HG03066 (cell line): ENCODE measurements at regions not wholly inside any gene's neighbourhood (a gene's known extent, or its start where the extent isn't known, plus 50 kb on each side); places are given as distances from the start of the nearest gene placed in this dataset.
"Not testable (repeated sequence)": the region's sequence is repeated elsewhere in the genome, so short reads cannot be mapped to it uniquely, and the experiment has no call there.

ENCODE experiments used
- ATAC-seq: cut with Tn5 transposase; IDR thresholded peaks from one replicate; pipeline ENCODE4 v1.9.1; 2021; ENCODE audit warnings: low read depth; ENCODE audit not compliant: unreplicated experiment

DNA sequence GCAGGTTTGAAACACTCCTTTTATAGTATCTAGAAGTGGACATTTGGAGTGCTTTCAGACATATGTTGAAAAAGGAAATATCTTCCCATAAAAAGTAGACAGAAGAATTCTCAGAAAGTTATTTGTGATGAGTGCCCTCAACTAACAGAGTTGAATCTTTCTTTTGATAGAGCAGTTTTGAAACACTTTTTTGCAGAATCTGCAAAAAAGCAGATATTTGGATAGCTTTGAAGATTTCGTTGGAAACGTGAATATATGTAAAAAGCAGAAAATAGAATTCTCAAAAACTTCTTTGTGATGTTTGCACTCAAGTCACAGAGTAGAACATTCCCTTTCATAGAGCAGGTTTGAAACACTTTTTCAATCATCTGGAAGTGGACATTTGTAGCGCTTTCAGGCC is 676.4 kb upstream of the ZNF337 start:
- not testable (repeated sequence) for ATAC-seq

DNA sequence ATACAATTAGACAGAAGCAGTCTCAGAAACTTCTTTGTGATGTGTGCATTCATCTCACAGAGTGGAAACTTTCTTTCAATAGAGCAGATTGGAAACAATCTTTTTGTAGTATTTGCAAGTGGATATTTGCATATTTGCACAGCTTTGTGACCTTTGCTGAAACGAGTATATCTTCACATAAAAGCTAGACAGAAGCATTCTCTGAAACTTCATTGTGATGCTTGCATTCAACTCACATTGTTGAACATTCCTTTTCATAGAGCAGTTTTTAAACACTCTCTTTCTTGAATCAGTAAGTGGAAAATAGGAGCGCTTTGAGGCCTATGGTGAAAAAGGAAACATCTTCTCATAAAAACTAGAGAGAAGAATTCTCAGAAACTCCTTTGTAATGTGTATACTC is 657.9 kb upstream of the ZNF337 start:
- ATAC-seq, result no peak

DNA sequence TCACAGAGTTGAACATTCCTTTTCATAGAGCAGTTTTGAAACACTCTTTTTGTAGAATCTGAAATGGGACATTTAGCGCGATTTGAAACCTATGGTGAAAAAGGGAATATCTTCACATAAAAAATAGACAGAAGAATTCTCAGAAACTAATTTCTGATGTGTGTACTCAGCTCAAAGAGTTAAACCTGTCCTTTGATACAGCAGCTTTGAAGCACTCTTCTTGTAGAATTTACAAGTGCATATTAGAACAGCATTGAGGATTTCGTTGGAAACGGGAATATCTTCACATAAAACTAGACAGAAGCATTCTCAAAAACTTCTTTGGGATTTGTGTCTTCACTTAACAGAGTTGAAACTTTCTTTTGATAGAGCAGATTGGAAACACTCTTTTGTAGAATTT is 650.7 kb upstream of the ZNF337 start:
- no peak for ATAC-seq

DNA sequence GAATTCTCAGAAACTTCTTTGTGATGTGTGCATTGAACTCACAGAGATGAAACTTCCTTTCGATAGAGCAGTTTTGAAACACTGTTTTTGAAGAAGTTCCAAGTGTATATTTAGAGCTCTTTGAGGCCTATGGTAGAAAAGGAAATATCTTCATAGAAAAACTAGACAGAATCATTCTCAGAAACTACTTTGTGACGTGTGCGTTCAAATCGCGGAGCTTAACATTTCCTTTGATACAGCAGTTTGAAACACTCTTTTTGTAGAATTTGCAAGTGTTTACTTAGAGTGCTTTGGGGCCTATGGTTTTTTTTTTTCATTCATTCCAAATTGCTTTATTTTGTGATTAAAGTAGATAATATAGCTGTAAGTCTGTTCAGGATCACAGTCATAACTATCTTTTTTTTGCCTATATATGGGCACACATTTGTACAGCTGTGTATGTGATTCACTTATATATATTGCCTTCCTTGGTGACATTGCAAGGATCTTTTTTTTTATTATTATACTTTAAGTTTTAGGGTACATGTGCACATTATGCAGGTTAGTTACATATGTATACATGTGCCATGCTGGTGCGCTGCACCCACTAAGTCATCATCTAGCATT is 643.9 kb upstream of the ZNF337 start:
- not testable (repeated sequence) for ATAC-seq

DNA sequence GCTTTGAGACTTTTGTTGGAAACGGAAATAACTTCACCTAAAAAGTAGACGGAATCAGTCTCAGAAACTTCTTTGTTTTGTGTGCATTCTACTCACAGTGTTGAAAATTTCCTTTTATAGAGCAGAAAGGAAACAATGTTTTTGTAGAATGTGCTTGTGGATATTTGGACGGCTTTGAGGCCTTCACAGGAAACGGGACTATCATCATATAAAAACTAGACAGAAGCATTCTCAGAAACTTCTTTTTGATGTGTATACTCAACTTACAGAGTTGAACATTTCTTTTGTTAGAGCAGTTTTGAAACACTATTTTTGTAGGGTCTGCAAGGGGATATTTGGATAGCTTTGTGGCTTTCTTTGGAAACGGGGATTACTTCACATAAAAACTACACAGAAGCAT is 627.5 kb upstream of the ZNF337 start:
- no peak for ATAC-seq

DNA sequence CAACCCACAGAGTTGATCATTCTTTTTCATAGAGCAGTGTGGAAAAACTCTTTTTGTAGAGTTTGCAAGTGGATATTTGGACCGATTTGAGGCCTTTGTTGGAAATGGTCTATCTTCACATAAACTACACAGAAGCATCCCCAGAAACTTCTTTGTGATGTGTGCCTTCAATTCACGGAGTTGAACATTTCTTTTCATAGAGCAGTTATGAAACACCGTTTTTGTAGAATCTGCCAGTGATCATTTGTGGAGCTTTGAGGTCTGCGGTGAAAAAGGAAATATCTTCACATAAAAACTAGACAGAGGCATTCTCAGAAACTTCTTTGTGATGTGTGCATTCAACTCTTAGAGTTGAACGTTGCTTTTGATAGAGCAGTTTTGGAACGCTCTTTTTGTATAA is 618.4 kb upstream of the ZNF337 start:
- ATAC-seq, result no peak

DNA sequence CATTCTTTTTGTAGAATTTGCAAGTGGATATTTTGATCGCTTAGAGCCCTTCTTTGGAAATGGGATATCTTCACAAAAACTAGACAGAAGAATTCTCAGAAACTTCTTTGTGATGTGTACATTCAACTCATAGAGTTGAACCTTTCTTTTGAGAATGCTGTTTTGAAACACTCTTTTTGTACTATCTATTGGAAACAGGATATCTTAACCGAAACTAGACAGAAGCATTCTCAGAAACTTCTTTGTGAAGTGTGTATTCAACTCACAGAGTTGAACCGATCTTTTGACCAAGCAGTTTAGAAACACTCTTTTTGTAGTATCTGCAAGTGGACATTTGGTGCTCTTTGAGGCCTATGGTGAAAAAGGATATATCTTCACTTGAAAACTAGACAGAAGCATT is 613.1 kb upstream of the ZNF337 start:
- ATAC-seq, result not testable (repeated sequence)

DNA sequence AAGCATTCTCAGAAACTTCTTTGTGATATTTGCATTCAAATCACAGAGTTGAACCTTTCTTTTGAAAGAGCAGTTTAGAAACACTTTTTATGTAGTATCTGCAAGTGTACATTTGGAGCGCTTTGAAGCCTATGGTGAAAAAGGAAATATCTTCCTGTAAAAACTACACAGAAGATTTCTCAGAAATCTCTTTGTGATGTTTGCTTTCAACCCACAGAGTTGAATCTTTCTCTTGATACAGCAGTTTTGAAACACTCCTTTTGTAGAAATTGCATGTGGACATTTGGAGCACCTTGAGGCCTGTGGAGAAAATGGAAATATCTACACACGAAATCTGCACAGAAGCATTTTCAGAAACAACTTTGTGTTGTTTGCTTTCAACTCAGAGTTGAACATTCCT is 612.3 kb upstream of the ZNF337 start:
- ATAC-seq, result no peak

DNA sequence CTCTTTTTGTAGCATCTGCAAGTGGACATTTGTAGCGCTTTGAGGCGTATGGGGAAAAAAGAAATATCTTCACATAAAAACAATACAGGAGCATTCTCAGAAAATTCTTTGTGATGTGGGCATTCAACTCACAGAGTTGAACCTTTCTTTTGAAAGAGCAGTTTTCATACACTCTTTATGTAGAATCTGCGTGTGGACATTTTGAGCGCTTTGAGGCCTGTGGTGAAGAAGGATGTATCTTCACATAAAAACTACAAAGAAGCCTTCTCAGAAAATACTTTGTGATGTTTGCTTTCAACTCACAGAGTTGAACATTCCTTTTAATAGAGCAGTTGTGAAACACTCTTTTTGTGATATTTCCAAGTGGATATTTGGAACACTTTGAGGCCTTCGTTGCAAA is 598.4 kb upstream of the ZNF337 start:
- ATAC-seq, result no peak

DNA sequence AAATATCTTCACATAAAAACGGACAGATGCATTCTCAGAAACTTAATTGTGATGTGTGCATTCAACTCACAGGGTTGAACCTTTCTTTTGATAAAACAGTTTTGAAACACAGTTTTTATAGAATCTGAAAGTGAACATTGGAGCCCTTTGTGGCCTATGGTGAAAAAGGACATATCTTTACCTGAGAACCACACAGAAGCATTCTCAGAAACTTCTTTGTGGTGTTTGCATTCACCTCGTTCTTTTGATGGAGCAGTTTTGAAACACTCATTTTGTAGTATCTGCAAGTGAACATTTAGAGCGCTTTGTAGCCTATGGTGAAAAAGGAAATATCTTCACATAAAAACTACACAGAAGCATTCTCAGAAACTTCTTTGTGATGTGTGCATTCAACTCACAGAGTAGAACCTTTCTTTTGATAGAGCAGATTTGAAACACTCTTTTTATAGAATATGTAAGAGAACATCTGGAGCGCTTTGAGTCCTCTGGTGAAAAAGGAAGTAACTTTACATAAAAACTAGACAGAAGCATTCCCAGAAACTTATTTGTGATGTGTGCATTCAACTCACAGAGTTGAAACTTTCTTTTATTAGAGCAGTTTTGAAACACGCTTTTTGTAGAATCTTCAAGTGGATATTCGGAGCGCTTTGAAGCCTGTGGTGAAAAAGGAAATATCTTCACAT is 591.9 kb upstream of the ZNF337 start:
- not testable (repeated sequence) for ATAC-seq

DNA sequence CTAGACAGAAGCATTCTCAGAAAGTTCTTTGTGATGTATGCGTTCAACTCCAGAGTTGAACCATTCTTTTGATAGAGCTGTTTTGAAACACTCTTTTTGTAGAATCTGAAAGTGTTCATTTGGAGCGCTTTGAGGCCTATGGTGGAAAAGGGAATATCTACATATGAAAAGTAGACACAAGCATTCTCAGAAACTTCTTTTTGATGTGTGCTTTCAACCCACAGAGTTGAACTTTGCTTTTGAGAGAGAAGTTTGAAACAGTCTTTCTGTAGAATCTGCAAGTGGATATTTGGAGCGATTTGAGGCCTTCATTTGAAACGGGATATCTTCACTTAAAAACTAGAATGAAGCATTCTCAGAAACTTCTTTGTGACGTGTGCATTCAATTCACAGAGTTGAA is 582.6 kb upstream of the ZNF337 start:
- no peak for ATAC-seq

DNA sequence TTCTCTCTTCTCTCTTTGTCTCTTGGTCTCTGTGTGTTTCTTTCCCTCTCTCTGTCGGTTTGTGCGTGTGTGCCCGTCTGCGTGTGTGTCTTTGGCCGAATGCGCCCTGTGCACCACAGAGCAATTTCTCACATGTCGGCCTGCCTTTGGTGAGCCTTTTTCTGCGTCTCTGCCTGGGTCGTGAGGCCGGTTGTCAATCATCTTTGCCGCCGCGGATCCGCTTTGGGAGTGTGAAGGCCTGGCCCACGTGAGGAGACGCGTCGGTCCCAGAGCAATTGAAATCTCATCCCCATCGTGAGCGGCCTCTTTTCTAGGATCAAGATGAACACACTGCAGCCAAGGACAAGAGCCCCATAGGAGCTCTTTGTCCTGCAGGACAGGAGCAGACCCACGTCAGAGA is 580.7 kb upstream of the ZNF337 start:
- no peak for ATAC-seq

DNA sequence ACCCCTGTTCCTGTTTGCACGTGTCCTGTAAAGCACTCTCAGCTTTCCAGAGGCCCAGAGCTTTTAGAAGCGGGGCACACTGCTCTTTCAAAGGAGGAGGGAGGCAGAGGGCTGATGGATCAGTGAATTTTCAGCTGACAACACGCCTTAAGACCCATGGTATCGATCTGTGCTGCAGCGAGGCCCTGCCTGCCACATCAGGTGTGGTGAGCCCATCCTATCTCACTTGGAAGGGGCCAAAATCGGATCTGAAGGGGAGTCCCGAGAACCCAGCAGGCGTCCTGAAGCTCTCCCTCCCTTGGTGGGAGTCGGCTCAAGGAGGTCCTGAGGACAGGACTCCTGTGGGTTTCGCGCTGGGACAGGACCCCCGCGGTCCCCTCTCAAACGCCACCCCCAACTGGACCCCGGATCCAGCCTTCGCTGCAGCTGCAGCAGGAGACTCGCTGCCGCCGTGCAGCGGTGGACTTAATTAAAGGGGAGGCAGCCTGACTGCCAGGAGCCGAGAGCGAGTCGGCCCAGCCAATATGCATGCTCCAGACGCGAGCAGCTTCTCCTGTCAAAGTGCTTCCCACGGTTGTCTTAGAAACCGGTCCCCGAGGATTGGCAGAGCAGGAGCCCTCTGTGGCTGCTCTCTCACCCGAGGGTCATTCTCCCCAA is 580.0 kb upstream of the ZNF337 start:
- ATAC-seq, result no peak

DNA sequence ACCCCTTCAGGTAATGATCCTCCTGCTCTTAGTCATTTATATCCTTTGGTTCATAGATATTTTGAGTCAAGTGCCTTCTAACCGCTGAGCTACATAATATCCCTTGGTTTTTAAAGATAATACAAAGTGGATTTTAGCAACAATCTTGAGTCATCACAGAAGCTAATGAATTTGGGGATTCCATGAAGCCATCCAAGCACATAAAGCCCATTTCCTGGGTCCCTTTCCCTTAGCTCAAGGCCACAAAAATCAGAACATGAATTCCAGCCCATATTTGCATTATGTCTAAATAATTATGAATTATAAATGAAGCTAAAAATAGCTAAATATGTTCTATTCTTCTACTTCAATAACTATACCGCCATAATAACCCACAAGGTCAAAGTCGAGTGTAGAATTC is 572.1 kb upstream of the ZNF337 start:
- ATAC-seq, result not testable (repeated sequence)

DNA sequence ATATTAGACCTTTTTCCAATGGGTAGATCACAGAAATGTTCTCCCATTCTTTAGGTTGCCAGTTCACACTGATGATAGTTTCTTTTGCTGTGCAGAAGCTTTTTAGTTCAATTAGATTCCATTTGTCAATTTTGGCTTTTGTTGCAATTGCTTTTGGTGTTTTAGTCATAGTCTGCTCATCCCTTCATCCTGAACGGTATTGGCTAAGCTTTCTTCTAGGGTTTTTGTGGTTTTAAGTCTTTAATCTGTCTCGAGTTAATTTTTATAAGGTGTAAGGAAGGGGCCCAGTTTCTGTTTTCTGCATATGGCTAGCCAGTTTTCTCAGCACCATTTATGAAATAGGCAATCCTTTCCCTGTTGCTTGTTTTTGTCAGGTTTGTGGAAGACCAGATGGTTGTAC is 564.3 kb upstream of the ZNF337 start:
- not testable (repeated sequence) for ATAC-seq

DNA sequence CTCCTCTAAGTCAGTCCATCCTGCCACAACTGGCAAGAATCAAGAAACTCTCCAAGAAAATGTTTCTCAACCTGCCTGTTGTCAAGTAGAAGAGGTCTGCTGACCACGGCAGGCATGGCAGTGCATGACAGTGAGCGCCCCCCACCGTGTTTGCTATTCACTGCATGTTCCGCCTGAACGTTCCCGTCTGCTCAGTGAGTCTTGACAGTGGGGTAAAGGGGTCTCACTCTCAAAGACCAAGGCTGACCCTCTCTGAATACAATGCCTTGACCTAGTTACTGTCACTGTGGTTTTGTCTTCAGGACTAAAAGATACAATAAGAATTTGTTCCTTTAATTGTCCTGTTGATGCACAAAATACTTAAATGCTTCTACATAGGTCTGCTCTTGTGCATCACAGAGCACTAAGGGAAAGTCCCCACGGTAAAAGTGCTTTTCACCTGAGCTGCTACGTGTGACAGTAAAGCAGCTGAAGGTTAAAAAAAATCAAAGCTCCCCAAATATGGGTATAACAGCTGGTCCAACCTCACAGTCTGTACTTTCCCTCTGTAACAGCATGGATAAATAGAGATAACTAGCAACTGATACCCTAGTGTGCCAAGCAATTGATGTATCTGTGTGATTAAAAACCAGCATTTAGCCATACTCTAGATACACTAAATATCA is 555.8 kb upstream of the ZNF337 start:
- not testable (repeated sequence) for ATAC-seq

DNA sequence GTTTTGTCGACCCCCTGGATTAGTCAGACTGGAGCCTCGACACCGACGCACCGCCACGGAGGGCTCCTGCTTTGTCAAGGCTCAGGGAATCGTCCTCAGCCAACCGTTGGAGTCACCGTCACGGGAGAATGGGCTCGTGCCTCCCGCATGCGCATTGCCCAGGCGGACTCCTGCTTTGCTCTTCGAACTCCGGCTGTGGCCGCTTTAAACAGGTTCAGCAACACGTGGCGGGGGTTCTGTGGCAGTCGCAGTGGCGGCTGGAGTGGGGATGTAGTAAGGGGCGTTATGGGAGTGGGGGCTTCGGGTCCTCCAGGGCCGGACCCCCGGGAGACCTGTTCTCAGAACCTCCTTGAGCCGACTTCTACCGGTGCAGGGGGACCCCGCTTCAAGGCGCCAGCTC is 554.7 kb upstream of the ZNF337 start:
- not testable (repeated sequence) for ATAC-seq

DNA sequence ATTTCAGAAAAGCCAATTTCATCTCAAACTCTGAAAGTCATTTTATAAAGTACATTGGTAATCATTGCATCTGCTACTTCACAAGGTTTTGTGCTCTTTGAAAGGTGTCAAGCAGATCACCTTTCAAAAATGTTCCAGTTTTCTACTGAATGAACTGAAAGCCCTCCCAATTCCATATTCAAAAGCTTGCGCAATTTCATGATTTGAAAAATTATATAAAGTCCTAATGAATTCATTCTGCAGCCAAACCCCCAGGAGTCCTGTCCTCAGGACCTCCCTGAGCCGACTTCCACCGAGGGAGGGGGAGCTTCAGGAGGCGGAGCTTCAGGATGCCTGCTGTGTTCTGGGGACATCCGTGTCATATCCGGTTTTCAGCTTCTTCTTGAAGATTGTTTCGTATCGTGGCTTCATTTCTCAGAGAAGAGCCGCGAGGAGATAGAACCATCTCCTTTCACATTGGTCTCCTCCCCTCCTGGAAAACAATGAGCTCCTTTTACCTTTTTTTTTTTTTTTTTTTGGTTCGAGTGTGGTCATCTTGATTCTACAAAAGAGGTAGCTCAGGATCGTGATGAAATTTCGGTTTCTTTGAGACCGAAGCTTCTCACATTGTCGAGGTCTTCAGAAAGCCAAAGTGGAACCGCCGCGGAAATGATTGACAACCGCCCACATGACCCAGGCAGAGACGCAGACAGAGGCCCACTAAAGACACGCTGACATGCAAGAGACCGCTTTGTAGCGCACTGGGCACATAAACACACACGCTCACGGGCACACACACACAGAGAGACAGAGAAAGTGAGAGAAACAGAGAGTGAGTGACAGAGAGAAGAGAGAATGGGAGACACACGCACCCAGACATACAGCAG is 553.8 kb upstream of the ZNF337 start:
- not testable (repeated sequence) for ATAC-seq

DNA sequence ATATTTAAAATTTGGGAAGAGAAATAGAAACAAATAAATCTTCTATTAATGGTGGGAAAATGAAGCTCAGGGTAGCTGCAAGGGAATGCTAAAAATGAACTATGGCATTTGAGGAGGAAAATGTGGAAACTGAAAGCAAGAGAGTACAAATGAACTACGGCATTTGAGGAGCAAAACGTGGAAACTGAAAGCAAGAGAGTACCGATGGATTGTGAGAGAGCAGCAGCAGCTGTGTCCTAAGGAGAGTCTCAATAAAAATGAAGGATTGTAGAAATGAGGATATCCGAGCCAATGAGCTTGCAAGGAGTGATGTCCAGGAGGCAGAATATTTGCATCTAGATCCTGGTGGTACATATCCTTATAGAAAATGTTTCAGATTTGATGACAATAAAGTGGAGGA is 547.1 kb upstream of the ZNF337 start:
- ATAC-seq, result no peak

DNA sequence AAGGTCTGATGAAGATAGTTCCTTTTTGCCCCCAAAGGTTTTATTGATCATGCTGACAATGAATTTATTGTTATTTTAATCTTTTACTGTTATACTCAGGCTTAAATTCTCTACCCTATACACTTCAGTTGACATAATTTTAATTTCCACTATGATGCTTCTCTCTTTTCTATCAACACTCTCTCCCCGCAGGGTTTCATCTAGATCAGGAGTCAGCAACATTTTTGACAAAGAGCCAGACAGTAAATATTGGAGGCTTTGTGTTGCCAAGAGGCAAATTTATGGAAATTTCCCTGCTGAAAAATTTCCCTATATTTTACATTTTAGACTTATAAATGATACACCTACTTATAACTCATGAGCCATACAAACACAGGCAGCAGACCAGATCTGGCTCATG is 524.0 kb upstream of the ZNF337 start:
- ATAC-seq, result not testable (repeated sequence)

DNA sequence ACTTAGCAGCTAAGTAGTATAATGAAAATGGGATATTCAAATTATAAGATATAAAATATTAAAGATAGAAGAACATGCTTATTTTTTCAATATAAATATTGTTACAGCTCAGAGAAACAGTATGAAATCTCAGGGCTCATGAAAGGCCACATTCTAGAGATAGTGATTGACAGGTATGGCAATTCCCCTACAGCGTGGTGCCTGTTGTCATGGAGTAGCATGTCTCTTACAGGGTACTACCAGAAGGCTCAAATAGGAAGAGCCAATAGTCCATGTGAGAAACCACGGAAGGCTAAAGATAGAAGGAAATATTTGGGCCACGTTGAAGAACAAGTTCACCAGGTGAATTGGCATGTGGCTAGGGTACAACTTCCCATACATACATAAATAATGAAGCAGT is 522.9 kb upstream of the ZNF337 start:
- not testable (repeated sequence) for ATAC-seq
